Gastrocnemius medialis (tissue), 4 donors: ENCODE measurements at regions not wholly inside any gene's neighbourhood (a gene's known extent, or its start where the extent isn't known, plus 50 kb on each side); places are given as distances from the start of the nearest gene placed in this dataset.

Source experiments
- POLR2A ChIP-seq, 2 donors: fragments of 450-650 bp; IDR thresholded peaks; one replicate each; pipeline ENCODE4 v1.6.1; 2017; ENCODE audit warnings: antibody characterized with exemption in 2 of 2, mild to moderate bottlenecking in 2 of 2, moderate library complexity in 2 of 2
- TF ChIP-seq, protein P1 (sequence below), 5 experiments: fragments of 450-650 bp in 3 of 5; fragments of 200-600 bp in 2 of 5; sonication (generic) in 2 of 5; IDR thresholded peaks in 4 of 5; conservative IDR thresholded peaks in 1 of 5; 1 replicate in 4 of 5; 2 replicates in 1 of 5; pipeline ENCODE4 v1.5.1; 2016 to 2019; ENCODE audit warnings: antibody characterized with exemption in 5 of 5, mild to moderate bottlenecking in 3 of 5, moderate library complexity in 3 of 5

DNA sequence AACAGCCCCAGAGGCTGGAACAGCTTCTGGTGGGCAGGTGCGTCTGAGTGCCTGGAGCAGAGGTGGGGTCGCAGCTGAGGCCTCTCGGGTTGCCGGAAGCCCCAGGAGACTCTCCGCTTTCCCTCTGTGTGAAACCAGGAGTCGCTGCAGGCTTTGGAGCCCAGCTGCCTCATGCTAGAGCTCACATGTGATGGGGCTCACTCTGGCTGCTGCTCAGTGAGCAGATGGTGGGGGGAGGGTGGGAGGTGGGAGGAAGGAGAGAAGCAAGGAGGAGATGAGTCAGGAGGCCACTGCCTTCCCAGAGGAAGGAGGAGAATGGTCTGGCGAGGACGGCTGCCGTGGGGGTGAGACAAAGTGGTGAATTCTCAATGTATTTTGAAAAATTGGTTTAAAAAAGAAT, 290.1 kb upstream of the CHRNA7 start:
- TF ChIP-seq, protein P1, sequence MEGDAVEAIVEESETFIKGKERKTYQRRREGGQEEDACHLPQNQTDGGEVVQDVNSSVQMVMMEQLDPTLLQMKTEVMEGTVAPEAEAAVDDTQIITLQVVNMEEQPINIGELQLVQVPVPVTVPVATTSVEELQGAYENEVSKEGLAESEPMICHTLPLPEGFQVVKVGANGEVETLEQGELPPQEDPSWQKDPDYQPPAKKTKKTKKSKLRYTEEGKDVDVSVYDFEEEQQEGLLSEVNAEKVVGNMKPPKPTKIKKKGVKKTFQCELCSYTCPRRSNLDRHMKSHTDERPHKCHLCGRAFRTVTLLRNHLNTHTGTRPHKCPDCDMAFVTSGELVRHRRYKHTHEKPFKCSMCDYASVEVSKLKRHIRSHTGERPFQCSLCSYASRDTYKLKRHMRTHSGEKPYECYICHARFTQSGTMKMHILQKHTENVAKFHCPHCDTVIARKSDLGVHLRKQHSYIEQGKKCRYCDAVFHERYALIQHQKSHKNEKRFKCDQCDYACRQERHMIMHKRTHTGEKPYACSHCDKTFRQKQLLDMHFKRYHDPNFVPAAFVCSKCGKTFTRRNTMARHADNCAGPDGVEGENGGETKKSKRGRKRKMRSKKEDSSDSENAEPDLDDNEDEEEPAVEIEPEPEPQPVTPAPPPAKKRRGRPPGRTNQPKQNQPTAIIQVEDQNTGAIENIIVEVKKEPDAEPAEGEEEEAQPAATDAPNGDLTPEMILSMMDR (IDR thresholded peaks at IDR 0.05 in 4 of 5, conservative IDR thresholded peaks at IDR 0.05 in 1 of 5), result no peak
- TF ChIP-seq POLR2A (IDR thresholded peaks at IDR 0.05), result no peak
